ENCODE measurements at regions not wholly inside any gene's neighbourhood (a gene's known extent, or its start where the extent isn't known, plus 50 kb on each side); places are given as distances from the start of the nearest gene placed in this dataset.

GRCh38 chr19:28964500-28964899, 248.5 kb downstream of the UQCRFS1 start:
- BruUV-seq (replicated peaks) = no TSS peak
- Histone ChIP-seq H2AFZ (ENCODE audit: control insufficient read depth, low read depth, low read length) (no peak overlapping the region), H3K9ac (ENCODE audit: control insufficient read depth, insufficient read depth, low read length) (no peak overlapping the region), H4K20me1 (ENCODE audit: control insufficient read depth, insufficient read depth) (no peaks in the 10 kb centered on the region), H3K4me2 (ENCODE audit: control insufficient read depth, insufficient read depth) (no peak overlapping the region), H3K9me3 (replicated peaks; ENCODE audit: control insufficient read depth, insufficient read depth, low read length) (no peaks in the 10 kb centered on the region), H3K79me2 (ENCODE audit: control insufficient read depth, insufficient read depth, low read length) (no peaks in the 10 kb centered on the region), H3K4me1 (ENCODE audit: control insufficient read depth, insufficient read depth, low read length) (no peaks in the 10 kb centered on the region), H3K27ac (ENCODE audit: control insufficient read depth, insufficient read depth) (no peak overlapping the region), H3K27me3 (replicated peaks in 1 of 2; ENCODE audit: control insufficient read depth in 2 of 2, insufficient read depth in 2 of 2, low read length in 1 of 2) (no peaks in the 10 kb centered on the region), H3K36me3 (ENCODE audit: control insufficient read depth in 2 of 2, insufficient read depth in 2 of 2, low read length in 1 of 2) (no peaks in the 10 kb centered on the region), H3K4me3 (no peak overlapping the region)
- ChIA-PET CTCF (no interaction called here), SMC1A (ENCODE audit: uncharacterized antibody, unreplicated experiment) (no interaction called here), POLR2A (no interaction called here), RAD21 (ENCODE audit: unreplicated experiment) (no interaction called here)
- TF ChIP-seq SREBF2 (IDR thresholded peaks at IDR 0.05; ENCODE audit: low read length) (no peak), ZBED1 (IDR thresholded peaks at IDR 0.05; ENCODE audit: borderline replicate concordance) (no peak), IKZF2 (IDR thresholded peaks at IDR 0.05) (no peak), EP300 (IDR thresholded peaks at IDR 0.05; ENCODE audit: borderline replicate concordance in 1 of 2, control insufficient read depth in 1 of 2, low read depth in 2 of 2, low read length in 2 of 2) (no peak), RB1 (IDR thresholded peaks at IDR 0.05; ENCODE audit: borderline replicate concordance) (no peak), PBX3 (IDR thresholded peaks at IDR 0.05; ENCODE audit: insufficient replicate concordance, low read depth, low read length) (no peak), FOXK2 (IDR thresholded peaks at IDR 0.05) (no peak), TARDBP (IDR thresholded peaks at IDR 0.05; ENCODE audit: borderline replicate concordance) (no peak), KDM1A (IDR thresholded peaks at IDR 0.05; ENCODE audit: borderline replicate concordance) (no peak), CEBPB (IDR thresholded peaks at IDR 0.05; ENCODE audit: borderline replicate concordance in 1 of 2, low read depth in 2 of 2, low read length in 2 of 2) (no peak), SP1 (IDR thresholded peaks at IDR 0.05; ENCODE audit: low read depth, low read length) (no peak), ATF3 (IDR thresholded peaks at IDR 0.05; ENCODE audit: borderline replicate concordance, extremely low read depth, low read depth, low read length) (no peak), CHD2 (IDR thresholded peaks at IDR 0.05; ENCODE audit: borderline replicate concordance, low read depth, low read length) (no peak), TBL1XR1 (IDR thresholded peaks at IDR 0.05; ENCODE audit: low read depth, low read length) (no peak), NKRF (conservative IDR thresholded peaks at IDR 0.05) (no peak), ZNF217 (IDR thresholded peaks at IDR 0.05) (no peak)
- no peak for ATAC-seq
- intact Hi-C loops (cut with micrococcal nuclease; ENCODE audit: unreplicated experiment) (no loop called here), in situ Hi-C loops (cut with MboI) (no loop called here)
- FAIRE-seq = no peak
- no peak for DNase-seq (ENCODE audit: low read depth, low spot score)
- 22% methylated on average over 2 of the region's 2 CpGs for WGBS (ENCODE audit: insufficient coverage, insufficient replicate concordance, low lambda C conversion rate, missing lambda C conversion rate)
